HL-60 (cell line): ENCODE measurements at regions not wholly inside any gene's neighbourhood (a gene's known extent, or its start where the extent isn't known, plus 50 kb on each side); places are given as distances from the start of the nearest gene placed in this dataset.

Source experiments
- POLR2AphosphoS5 ChIP-seq: IDR thresholded peaks from 2 replicates; pipeline ENCODE4 v1.6.1; 2012; ENCODE audit warnings: low read depth
- TF ChIP-seq, protein P1 (sequence below): IDR thresholded peaks from one replicate; pipeline ENCODE4 v1.5.1; 2011; ENCODE audit warnings: low read length, control low read depth, inconsistent platforms; ENCODE audit not compliant: insufficient read depth

DNA sequence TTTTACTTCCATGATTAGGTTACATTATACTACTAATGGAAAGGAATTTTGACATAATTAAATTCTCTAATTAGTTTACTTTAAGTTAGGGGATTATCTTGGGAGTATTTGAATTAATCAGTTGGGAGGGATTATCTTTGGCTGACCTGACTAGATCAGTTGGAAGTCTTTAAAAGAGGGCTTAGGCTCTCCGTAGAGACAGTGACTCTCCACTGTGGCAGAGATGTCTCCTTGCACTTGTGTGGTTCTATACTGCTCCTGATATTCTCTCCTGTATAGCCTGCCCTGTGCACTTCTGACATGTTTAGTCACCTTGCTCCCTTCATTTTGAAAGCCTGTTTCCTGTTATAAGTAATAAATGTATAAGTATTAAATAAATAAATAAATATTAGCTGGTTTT, 1612.3 kb upstream of the PRR20A start:
- TF ChIP-seq, protein P1, sequence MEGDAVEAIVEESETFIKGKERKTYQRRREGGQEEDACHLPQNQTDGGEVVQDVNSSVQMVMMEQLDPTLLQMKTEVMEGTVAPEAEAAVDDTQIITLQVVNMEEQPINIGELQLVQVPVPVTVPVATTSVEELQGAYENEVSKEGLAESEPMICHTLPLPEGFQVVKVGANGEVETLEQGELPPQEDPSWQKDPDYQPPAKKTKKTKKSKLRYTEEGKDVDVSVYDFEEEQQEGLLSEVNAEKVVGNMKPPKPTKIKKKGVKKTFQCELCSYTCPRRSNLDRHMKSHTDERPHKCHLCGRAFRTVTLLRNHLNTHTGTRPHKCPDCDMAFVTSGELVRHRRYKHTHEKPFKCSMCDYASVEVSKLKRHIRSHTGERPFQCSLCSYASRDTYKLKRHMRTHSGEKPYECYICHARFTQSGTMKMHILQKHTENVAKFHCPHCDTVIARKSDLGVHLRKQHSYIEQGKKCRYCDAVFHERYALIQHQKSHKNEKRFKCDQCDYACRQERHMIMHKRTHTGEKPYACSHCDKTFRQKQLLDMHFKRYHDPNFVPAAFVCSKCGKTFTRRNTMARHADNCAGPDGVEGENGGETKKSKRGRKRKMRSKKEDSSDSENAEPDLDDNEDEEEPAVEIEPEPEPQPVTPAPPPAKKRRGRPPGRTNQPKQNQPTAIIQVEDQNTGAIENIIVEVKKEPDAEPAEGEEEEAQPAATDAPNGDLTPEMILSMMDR = no peak
- no peak for TF ChIP-seq POLR2AphosphoS5
